Neural cell (in vitro differentiated cells): ENCODE measurements at regions not wholly inside any gene's neighbourhood (a gene's known extent, or its start where the extent isn't known, plus 50 kb on each side); places are given as distances from the start of the nearest gene placed in this dataset.

Experiments
- EP300 ChIP-seq: fragments of 450-650 bp; conservative IDR thresholded peaks from 2 replicates; pipeline ENCODE4 v1.6.1; 2014; ENCODE audit warnings: antibody characterized with exemption, mild to moderate bottlenecking, moderate library complexity; ENCODE audit not compliant: poor library complexity, severe bottlenecking
- TF ChIP-seq, protein P1 (sequence below): fragments of 450-650 bp; IDR thresholded peaks from 2 replicates; pipeline ENCODE4 v1.5.1; 2014; ENCODE audit warnings: antibody characterized with exemption, mild to moderate bottlenecking, moderate library complexity; ENCODE audit not compliant: poor library complexity, severe bottlenecking

DNA sequence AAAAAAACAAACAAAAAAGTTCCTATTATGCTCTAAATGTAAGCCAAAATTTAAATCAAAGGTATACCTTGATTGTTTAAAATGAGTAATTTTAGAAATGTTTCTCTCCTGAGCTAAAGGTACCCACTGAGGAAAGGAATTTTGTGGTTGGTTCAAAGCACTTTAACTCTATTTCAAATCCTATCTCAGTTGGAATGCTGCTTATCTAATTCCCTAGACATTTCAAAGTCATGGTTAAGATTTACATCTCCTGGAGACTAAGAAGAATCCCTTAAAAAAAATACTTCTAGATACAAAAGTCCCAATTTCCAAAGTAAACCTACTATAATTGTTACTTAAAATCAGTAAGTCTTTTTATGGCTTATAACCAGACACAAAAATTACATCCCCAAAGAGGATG is 830.7 kb downstream of the GRID1 start:
- TF ChIP-seq EP300 = no peak
- TF ChIP-seq, protein P1, sequence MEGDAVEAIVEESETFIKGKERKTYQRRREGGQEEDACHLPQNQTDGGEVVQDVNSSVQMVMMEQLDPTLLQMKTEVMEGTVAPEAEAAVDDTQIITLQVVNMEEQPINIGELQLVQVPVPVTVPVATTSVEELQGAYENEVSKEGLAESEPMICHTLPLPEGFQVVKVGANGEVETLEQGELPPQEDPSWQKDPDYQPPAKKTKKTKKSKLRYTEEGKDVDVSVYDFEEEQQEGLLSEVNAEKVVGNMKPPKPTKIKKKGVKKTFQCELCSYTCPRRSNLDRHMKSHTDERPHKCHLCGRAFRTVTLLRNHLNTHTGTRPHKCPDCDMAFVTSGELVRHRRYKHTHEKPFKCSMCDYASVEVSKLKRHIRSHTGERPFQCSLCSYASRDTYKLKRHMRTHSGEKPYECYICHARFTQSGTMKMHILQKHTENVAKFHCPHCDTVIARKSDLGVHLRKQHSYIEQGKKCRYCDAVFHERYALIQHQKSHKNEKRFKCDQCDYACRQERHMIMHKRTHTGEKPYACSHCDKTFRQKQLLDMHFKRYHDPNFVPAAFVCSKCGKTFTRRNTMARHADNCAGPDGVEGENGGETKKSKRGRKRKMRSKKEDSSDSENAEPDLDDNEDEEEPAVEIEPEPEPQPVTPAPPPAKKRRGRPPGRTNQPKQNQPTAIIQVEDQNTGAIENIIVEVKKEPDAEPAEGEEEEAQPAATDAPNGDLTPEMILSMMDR = no peak
